AG04449 (cell line): ENCODE measurements at regions not wholly inside any gene's neighbourhood (a gene's known extent, or its start where the extent isn't known, plus 50 kb on each side); places are given as distances from the start of the nearest gene placed in this dataset.

Experiments
- CTCF ChIA-PET: fragments of 350-600 bp; formaldehyde crosslinking; extraction: SDS; loops from one replicate; lab custom pipeline; 2021; ENCODE audit warnings: antibody characterized with exemption; lab: Yijun Ruan, JAX
- POLR2A ChIA-PET: fragments of 400-600, 350-600 bp; formaldehyde crosslinking; extraction: SDS; loops from one replicate; lab custom pipeline; 2020; ENCODE audit warnings: antibody characterized with exemption, inconsistent platforms; lab: Yijun Ruan, JAX
- DNase-seq: peaks from one replicate; pipeline ENCODE4 v3.0.0-alpha.2; 2010; ENCODE audit warnings: low read depth, low spot score
- H3K4me3 ChIP-seq: 2 replicates; pipeline ENCODE4 v1.5.1; 2011; ENCODE audit warnings: low read depth, mild to moderate bottlenecking, control low read depth, low read length
- CTCF ChIP-seq: IDR thresholded peaks from one replicate; pipeline ENCODE4 v1.5.1; 2011; ENCODE audit warnings: mild to moderate bottlenecking, moderate library complexity, low read length, control low read depth, inconsistent platforms; ENCODE audit not compliant: insufficient read depth; ENCODE audit errors: missing control alignments

- no peak for DNase-seq
- CTCF ChIA-PET = interaction anchor here (1.1 to 4.3 kb wide), 2 partner anchors 13 to 371 kb away, joined by 3 to 24 read pairs; no protein-coding TSS in a partner anchor
- POLR2A ChIA-PET = no interaction called here
- TF ChIP-seq CTCF = no peak
- no peak overlapping the region for H3K4me3 ChIP-seq
These were observed 224.1 kb upstream of the PARD3B start for GRCh38 chr2:204321027-204321800.

- TF ChIP-seq CTCF = no peak
- H3K4me3 ChIP-seq = no peak overlapping the region
- ChIA-PET POLR2A (interaction anchor here (0.7 kb wide), 1 partner anchor 67 kb away, joined by 3 read pairs; no protein-coding TSS in a partner anchor), CTCF (interaction anchor here (1.1 to 4.3 kb wide), 2 partner anchors 12 to 370 kb away, joined by 3 to 24 read pairs; no protein-coding TSS in a partner anchor)
- DNase-seq = no peak
These were observed 223.1 kb upstream of the PARD3B start for GRCh38 chr2:204321910-204322751.

GRCh38 chr2:204325468-204325867 lies 219.8 kb upstream of the PARD3B start:
- ChIA-PET POLR2A (no interaction called here), CTCF (interaction anchor here (0.8 to 4.3 kb wide), 9 partner anchors 10 to 1355 kb away, joined by 3 to 24 read pairs (median 4); no protein-coding TSS in a partner anchor)
- TF ChIP-seq CTCF = peak; percentile 68
- DNase-seq = peak; percentile 46
- no peak overlapping the region for H3K4me3 ChIP-seq

GRCh38 chr2:204328373-204328772 lies 216.9 kb upstream of the PARD3B start:
- TF ChIP-seq CTCF = no peak
- H3K4me3 ChIP-seq = no peak overlapping the region
- POLR2A ChIA-PET = no interaction called here
- CTCF ChIA-PET = interaction anchor here (2.1 kb wide), 1 partner anchor 363 kb away, joined by 13 read pairs; no protein-coding TSS in a partner anchor
- no peak for DNase-seq

GRCh38 chr2:204329016-204329415 lies 216.3 kb upstream of the PARD3B start:
- TF ChIP-seq CTCF = no peak
- no peak for DNase-seq
- ChIA-PET CTCF (no interaction called here), POLR2A (no interaction called here)
- H3K4me3 ChIP-seq = no peak overlapping the region

GRCh38 chr2:204329532-204329931 lies 215.7 kb upstream of the PARD3B start:
- DNase-seq = no peak
- CTCF ChIA-PET = no interaction called here
- POLR2A ChIA-PET = no interaction called here
- no peak overlapping the region for H3K4me3 ChIP-seq
- TF ChIP-seq CTCF = no peak
